Left lung (tissue), 4 donors: ENCODE measurements at regions not wholly inside any gene's neighbourhood (a gene's known extent, or its start where the extent isn't known, plus 50 kb on each side); places are given as distances from the start of the nearest gene placed in this dataset.
A peak's percentile ranks its signal among the peaks of the same experiment; 100 is the strongest.

ENCODE experiments used
- ATAC-seq: fragments of 200-7000 bp; cut with Tn5 transposase; one replicate; pipeline ENCODE4 v1.9.1; 2020; ENCODE audit warnings: moderate library complexity
- DNase-seq, 4 donors: peaks; one replicate each; pipeline ENCODE4 v3.0.0-alpha.2; 2013 to 2020
- H3K27ac ChIP-seq, 2 donors: fragments of 200-600 bp; sonication (generic) in 1 of 2; one replicate each; pipeline versions ENCODE4 v1.5.0 to v1.8.0; 2020 to 2021
- H3K27me3 ChIP-seq, 2 donors: fragments of 200-600 bp; sonication (generic) in 1 of 2; one replicate each; pipeline versions ENCODE4 v1.5.0 to v1.8.0; 2020 to 2021
- H3K36me3 ChIP-seq, 2 donors: fragments of 200-600 bp; sonication (generic) in 1 of 2; one replicate each; pipeline versions ENCODE4 v1.5.0 to v1.8.0; 2020 to 2021
- H3K4me1 ChIP-seq, 2 donors: fragments of 200-600 bp; one replicate each; pipeline ENCODE4 v1.8.0; 2021
- H3K4me3 ChIP-seq, 2 donors: fragments of 200-600 bp; sonication (generic) in 1 of 2; one replicate each; pipeline versions ENCODE4 v1.5.0 to v1.8.0; 2020 to 2021; ENCODE audit warnings: mild to moderate bottlenecking in 1 of 2
- H3K9me3 ChIP-seq, 2 donors: fragments of 200-600 bp; sonication (generic) in 1 of 2; one replicate each; pipeline versions ENCODE4 v1.5.0 to v1.8.0; 2020 to 2021
- intact Hi-C, 2 donors: fragments of 100-400 bp; cut with DNase I; formaldehyde crosslinking; loops; one replicate each; pipeline versions ENCODE4 v1.11.2 to v1.14.2; 2022
- TF ChIP-seq, protein P1 (sequence below), 2 donors: fragments of 200-600 bp; sonication (generic) in 1 of 2; IDR thresholded peaks; one replicate each; pipeline versions ENCODE4 v1.5.0 to v1.8.0; 2021; ENCODE audit warnings: antibody characterized with exemption in 2 of 2
- donor health status: DM: no; HTN: yes; CAD: no.
- donor health status: DM: no; HTN: no; CAD: no.

DNA sequence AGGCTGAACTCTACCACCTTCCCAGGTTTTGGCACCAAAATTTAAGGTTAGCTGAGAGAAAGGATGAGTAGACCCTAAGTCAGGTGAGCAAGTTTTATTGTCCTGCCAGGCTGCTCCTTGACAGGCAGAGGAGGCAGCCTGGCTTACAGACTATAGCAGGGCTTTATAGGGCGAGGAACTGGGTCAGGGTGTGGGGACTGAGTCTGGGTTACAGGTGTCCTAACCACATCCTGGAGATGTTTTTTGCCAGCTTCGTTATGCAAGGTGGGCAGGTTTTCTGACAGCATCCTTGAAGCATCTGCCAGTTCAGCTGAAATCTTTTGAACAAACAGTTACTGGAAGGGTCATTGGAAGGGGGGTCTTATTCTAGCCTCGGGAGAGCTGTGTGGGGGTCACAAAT lies 905.7 kb upstream of the SLITRK5 start:
- ATAC-seq (no peak), DNase-seq (no peak)
- H3K27ac ChIP-seq = no peak overlapping the region
- intact Hi-C loops = no loop called here
- H3K9me3 ChIP-seq = peaks cover 0 to 34% of the 10 kb centered on the region in 2 donors
- no peaks in the 10 kb centered on the region for H3K36me3 ChIP-seq
- H3K4me3 ChIP-seq = no peak overlapping the region
- H3K4me1 ChIP-seq = no peaks in the 10 kb centered on the region
- TF ChIP-seq, protein P1, sequence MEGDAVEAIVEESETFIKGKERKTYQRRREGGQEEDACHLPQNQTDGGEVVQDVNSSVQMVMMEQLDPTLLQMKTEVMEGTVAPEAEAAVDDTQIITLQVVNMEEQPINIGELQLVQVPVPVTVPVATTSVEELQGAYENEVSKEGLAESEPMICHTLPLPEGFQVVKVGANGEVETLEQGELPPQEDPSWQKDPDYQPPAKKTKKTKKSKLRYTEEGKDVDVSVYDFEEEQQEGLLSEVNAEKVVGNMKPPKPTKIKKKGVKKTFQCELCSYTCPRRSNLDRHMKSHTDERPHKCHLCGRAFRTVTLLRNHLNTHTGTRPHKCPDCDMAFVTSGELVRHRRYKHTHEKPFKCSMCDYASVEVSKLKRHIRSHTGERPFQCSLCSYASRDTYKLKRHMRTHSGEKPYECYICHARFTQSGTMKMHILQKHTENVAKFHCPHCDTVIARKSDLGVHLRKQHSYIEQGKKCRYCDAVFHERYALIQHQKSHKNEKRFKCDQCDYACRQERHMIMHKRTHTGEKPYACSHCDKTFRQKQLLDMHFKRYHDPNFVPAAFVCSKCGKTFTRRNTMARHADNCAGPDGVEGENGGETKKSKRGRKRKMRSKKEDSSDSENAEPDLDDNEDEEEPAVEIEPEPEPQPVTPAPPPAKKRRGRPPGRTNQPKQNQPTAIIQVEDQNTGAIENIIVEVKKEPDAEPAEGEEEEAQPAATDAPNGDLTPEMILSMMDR (IDR thresholded peaks at IDR 0.05) = no peak
- H3K27me3 ChIP-seq = no peaks in the 10 kb centered on the region

DNA sequence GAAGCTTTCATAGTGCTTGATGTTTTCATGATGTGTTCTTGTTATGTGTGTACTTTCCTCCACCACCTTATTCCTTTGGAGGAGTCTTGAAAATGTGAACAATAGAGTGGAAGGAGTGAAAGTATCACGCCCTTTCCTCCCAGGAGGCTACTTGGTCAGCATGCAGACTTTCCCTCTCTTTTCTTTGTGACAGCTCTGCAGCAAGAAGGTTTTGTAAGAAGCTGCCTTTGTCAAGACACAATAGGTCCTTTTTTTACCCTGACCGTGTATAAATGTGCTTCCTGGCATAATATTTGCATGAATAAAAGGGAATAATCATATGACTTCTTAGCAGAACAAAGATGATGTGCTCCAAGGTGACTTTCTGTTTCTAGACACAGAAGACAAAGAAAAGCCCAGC lies 882.6 kb upstream of the SLITRK5 start:
- intact Hi-C loops = no loop called here
- no peaks in the 10 kb centered on the region for H3K27me3 ChIP-seq
- no peaks in the 10 kb centered on the region for H3K4me1 ChIP-seq
- TF ChIP-seq, protein P1 (IDR thresholded peaks at IDR 0.05) = no peak
- no peak overlapping the region for H3K4me3 ChIP-seq
- H3K36me3 ChIP-seq = no peaks in the 10 kb centered on the region
- peaks cover 0 to 20% of the 10 kb centered on the region in 2 donors for H3K9me3 ChIP-seq
- ATAC-seq (no peak), DNase-seq (no peak)
- no peak overlapping the region for H3K27ac ChIP-seq

DNA sequence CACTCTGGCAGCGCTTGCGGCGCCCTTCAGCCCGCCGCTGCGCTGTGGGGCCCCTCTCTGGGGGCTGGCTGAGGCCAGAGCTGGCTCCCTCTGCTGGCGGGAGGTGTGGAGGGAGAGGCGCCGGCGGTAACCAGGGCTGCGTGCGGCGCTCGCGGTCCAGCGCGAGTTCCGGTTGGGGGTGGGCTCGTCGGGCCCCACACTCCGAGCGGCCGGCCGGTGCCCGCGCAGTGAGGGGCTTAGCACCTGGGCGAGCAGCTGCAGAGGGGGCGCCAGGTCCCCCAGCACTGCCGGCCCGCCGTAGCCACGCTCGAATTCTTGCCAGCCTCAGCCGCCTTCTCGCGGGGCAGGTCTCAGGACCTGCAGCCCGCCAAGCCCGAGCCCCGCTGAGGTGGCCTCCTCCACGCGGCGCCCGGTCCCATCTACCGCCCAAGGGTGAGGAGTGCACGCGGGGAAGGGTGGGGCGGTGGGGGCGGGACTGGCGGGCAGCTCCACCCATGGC lies 879.0 kb upstream of the SLITRK5 start:
- H3K9me3 ChIP-seq = peaks cover 0 to 28% of the 10 kb centered on the region in 2 donors
- no peak overlapping the region for H3K4me3 ChIP-seq
- H3K4me1 ChIP-seq = no peaks in the 10 kb centered on the region
- no peak for ATAC-seq
- intact Hi-C loops = no loop called here
- no peak overlapping the region for H3K27ac ChIP-seq
- H3K36me3 ChIP-seq = no peaks in the 10 kb centered on the region
- DNase-seq = peak in 1 of 4 donors; percentile 60
- TF ChIP-seq, protein P1 (IDR thresholded peaks at IDR 0.05) = no peak
- no peaks in the 10 kb centered on the region for H3K27me3 ChIP-seq

DNA sequence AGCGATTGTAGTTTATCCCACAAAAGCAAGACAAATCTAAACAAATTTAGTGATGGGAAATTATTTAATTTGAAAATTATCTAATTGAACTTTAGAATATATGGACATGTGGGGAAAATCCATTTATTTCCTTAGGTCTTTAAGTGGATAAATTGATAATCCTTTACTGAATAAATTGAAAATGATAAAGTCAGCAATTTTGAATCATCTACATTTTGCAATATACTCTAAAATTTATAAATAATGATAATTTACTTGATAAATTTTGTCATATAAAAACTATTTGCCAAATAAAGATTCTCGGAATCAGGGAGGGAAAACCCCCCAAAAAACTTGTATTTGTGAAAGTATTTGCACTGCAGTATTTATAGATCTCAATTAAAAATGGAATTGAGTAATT lies 875.3 kb upstream of the SLITRK5 start:
- Histone ChIP-seq H3K9me3 (peaks cover 0 to 35% of the 10 kb centered on the region in 2 donors), H3K4me1 (no peaks in the 10 kb centered on the region), H3K27me3 (no peaks in the 10 kb centered on the region), H3K27ac (no peak overlapping the region), H3K4me3 (no peak overlapping the region), H3K36me3 (no peaks in the 10 kb centered on the region)
- TF ChIP-seq, protein P1 (IDR thresholded peaks at IDR 0.05) = no peak
- no peak for ATAC-seq
- intact Hi-C loops = no loop called here
- DNase-seq = no peak

DNA sequence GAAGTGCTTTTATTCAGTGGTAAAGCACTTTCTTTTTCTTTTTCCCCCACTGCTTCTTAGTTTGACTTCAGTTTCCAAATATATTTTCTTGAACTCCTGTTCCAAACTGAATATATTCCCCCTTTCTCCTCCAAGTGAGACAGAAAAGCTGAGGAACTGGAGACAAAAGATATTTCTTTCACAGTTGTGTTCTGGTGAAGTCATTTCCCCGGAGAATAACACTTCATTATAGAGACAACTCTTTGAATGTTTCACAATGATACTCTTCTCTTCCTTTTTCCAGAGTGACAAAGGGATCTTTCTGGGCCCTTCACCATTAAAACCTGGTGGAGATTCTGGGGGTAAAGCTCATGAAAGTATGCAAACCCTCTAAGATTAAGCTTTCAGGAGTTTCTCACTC lies 860.8 kb upstream of the SLITRK5 start:
- ATAC-seq = no peak
- Histone ChIP-seq H3K27me3 (no peaks in the 10 kb centered on the region), H3K4me3 (no peak overlapping the region), H3K27ac (no peak overlapping the region), H3K9me3 (no peaks in the 10 kb centered on the region), H3K4me1 (no peaks in the 10 kb centered on the region), H3K36me3 (no peaks in the 10 kb centered on the region)
- TF ChIP-seq, protein P1 (IDR thresholded peaks at IDR 0.05) = no peak
- intact Hi-C loops = no loop called here
- DNase-seq = no peak
